ENCODE measurements at regions not wholly inside any gene's neighbourhood (a gene's known extent, or its start where the extent isn't known, plus 50 kb on each side); places are given as distances from the start of the nearest gene placed in this dataset.

DNA sequence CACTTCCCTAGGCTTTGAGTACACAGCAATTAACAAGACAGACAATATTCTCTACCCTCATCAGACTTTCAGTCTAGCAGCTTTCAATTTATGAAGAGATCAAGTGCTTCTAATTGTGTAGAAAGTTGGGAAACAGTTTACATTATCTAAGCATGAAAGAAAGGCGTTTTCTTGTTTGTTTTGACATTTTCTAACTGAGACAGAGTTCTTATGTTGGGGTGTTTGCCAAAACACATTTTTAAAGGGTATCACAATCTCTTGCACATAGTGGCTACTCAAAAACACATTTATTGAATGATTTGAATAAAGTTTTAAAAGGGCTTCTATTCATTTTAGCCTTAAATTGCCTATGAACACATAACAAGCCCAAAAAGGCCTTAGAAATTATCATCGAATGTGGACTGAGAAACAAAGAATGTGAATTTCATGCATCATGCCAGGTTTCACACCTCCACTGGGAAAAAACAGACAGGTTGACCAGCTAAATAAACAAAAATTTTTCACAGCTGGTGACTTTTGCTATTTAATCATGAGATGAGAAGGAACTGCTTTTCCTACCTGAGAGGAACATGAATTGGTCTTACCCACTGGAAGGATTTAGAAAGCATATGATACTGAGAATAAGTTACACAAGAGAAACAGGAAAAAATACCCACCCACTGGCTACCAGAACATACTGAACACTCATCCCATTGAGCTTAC lies 394.5 kb upstream of the PKN2 start:
- ATAC-seq (ENCODE audit: low read depth in 2 of 2) (no peak), DNase-seq (no peak)
- Mint-ChIP-seq H3K4me3 (no peak overlapping the region), H3K27me3 (no peaks in the 10 kb centered on the region), H3K9me3 (peaks cover 0 to 4% (median 2%) of the 10 kb centered on the region in 7 donors), H3K4me1 (no peaks in the 10 kb centered on the region), H3K27ac (no peak overlapping the region), H3K36me3 (no peaks in the 10 kb centered on the region)
- no peaks in the 10 kb centered on the region for H3K9me3 ChIP-seq (ENCODE audit: control insufficient read depth in 2 of 2, low read length in 2 of 2)
- H3K27ac ChIP-seq (ENCODE audit: insufficient read depth, low read length, poor library complexity, severe bottlenecking), result no peak overlapping the region
- H3K27me3 ChIP-seq (ENCODE audit: control insufficient read depth, insufficient read depth, low read length), result no peaks in the 10 kb centered on the region
- H3K4me1 ChIP-seq (ENCODE audit: control insufficient read depth, insufficient read depth, low read length, poor library complexity, severe bottlenecking), result no peaks in the 10 kb centered on the region
- no peaks in the 10 kb centered on the region for H3K36me3 ChIP-seq (ENCODE audit: control insufficient read depth, insufficient read depth, low read length)
- no peak overlapping the region for H3K4me3 ChIP-seq (ENCODE audit: low read depth, low read length)

GRCh38 chr1:88291611-88292354 lies 392.3 kb upstream of the PKN2 start:
- H3K9me3 ChIP-seq (ENCODE audit: control insufficient read depth in 2 of 2, low read length in 2 of 2), result no peaks in the 10 kb centered on the region
- ATAC-seq (ENCODE audit: low read depth in 2 of 2) (no peak), DNase-seq (no peak)
- Mint-ChIP-seq H3K9me3 (peaks cover 0 to 4% (median 2%) of the 10 kb centered on the region in 7 donors), H3K27me3 (no peaks in the 10 kb centered on the region), H3K4me3 (no peak overlapping the region), H3K4me1 (no peaks in the 10 kb centered on the region), H3K36me3 (no peaks in the 10 kb centered on the region), H3K27ac (no peak overlapping the region)
- H3K4me3 ChIP-seq (ENCODE audit: low read depth, low read length), result no peak overlapping the region
- no peaks in the 10 kb centered on the region for H3K4me1 ChIP-seq (ENCODE audit: control insufficient read depth, insufficient read depth, low read length, poor library complexity, severe bottlenecking)
- no peaks in the 10 kb centered on the region for H3K27me3 ChIP-seq (ENCODE audit: control insufficient read depth, insufficient read depth, low read length)
- H3K36me3 ChIP-seq (ENCODE audit: control insufficient read depth, insufficient read depth, low read length), result no peaks in the 10 kb centered on the region
- H3K27ac ChIP-seq (ENCODE audit: insufficient read depth, low read length, poor library complexity, severe bottlenecking), result no peak overlapping the region

DNA sequence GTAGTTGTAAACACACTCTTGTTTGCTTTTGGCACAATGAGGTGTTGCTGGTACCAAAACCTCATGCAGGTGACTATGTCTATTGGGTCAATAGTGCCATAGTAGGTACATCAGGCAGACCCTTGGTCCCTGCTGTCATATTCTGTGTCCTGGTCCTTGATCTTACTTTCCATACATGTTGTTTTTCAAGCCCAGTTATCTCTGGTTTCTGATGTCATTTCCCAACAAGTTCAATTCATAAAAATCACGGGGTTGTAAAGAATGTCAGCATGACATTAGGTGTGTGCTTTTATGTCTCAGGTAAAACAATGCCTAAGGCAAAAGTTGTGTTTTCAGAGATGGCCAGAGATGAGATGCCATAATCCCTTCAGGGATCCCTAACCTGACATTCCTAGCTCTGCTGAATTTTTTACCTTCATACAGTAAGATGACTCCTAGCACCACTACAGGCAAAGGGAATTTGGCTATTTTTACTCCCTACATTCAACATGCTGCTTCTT lies 390.3 kb upstream of the PKN2 start:
- Histone ChIP-seq H3K4me3 (ENCODE audit: low read depth, low read length) (no peak overlapping the region), H3K36me3 (ENCODE audit: control insufficient read depth, insufficient read depth, low read length) (no peaks in the 10 kb centered on the region), H3K27ac (ENCODE audit: insufficient read depth, low read length, poor library complexity, severe bottlenecking) (no peak overlapping the region), H3K9me3 (ENCODE audit: control insufficient read depth in 2 of 2, low read length in 2 of 2) (no peaks in the 10 kb centered on the region), H3K27me3 (ENCODE audit: control insufficient read depth, insufficient read depth, low read length) (no peaks in the 10 kb centered on the region), H3K4me1 (ENCODE audit: control insufficient read depth, insufficient read depth, low read length, poor library complexity, severe bottlenecking) (no peaks in the 10 kb centered on the region)
- H3K9me3 Mint-ChIP-seq, result peaks cover 0 to 2% (median 1%) of the 10 kb centered on the region in 7 donors
- DNase-seq, result no peak
- no peaks in the 10 kb centered on the region for H3K27me3 Mint-ChIP-seq
- no peaks in the 10 kb centered on the region for H3K36me3 Mint-ChIP-seq
- H3K4me3 Mint-ChIP-seq, result no peak overlapping the region
- no peaks in the 10 kb centered on the region for H3K4me1 Mint-ChIP-seq
- no peak overlapping the region for H3K27ac Mint-ChIP-seq
- ATAC-seq (ENCODE audit: low read depth in 2 of 2), result no peak

DNA sequence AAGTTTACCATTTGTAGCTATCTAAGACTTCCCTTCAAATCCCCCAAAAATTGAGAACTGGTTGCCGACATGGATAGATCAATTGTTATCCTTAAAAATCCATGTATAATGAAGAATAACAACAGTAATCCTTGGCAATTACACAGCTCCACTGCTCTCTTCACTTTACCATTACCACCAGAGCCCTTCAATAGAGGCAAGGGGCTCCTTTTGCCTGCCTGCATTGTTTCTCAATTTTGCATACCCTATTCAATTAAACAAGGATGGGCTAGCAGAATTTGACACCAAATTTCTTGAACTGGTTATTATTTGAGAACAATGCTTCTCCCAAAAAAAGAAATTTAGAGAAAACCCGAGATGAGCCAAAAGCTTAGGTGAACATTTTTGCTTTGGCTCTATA lies 387.8 kb upstream of the PKN2 start:
- Histone ChIP-seq H3K4me3 (ENCODE audit: low read depth, low read length) (no peak overlapping the region), H3K36me3 (ENCODE audit: control insufficient read depth, insufficient read depth, low read length) (no peaks in the 10 kb centered on the region), H3K27ac (ENCODE audit: insufficient read depth, low read length, poor library complexity, severe bottlenecking) (no peak overlapping the region), H3K27me3 (ENCODE audit: control insufficient read depth, insufficient read depth, low read length) (no peaks in the 10 kb centered on the region), H3K9me3 (ENCODE audit: control insufficient read depth in 2 of 2, low read length in 2 of 2) (no peaks in the 10 kb centered on the region), H3K4me1 (ENCODE audit: control insufficient read depth, insufficient read depth, low read length, poor library complexity, severe bottlenecking) (no peaks in the 10 kb centered on the region)
- DNase-seq (no peak), ATAC-seq (ENCODE audit: low read depth in 2 of 2) (no peak)
- Mint-ChIP-seq H3K4me3 (no peak overlapping the region), H3K27ac (no peak overlapping the region), H3K27me3 (no peaks in the 10 kb centered on the region), H3K36me3 (no peaks in the 10 kb centered on the region), H3K9me3 (peaks cover 0 to 6% (median 1%) of the 10 kb centered on the region in 7 donors), H3K4me1 (no peaks in the 10 kb centered on the region)

DNA sequence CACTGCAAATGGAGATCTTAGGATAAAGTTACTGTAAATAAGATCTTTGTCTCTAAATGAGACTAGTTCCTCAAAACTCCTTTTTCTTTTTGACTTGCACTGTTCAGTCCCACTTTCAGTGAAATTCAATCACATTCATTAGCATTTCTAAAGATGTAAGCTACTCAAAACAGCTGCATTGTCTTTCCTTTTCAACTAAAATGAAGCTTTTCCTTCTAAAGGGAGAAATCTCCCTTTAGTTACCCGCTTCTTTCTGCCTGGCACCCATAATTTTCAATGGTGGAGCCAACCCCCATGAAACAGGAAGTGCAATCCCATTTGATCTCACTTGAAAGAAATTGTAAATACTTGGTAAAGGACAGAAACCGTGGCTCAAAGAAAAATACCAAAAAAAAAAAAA lies 387.4 kb upstream of the PKN2 start:
- no peaks in the 10 kb centered on the region for H3K27me3 Mint-ChIP-seq
- H3K36me3 ChIP-seq (ENCODE audit: control insufficient read depth, insufficient read depth, low read length), result no peaks in the 10 kb centered on the region
- H3K4me3 Mint-ChIP-seq, result no peak overlapping the region
- no peaks in the 10 kb centered on the region for H3K36me3 Mint-ChIP-seq
- no peak overlapping the region for H3K27ac ChIP-seq (ENCODE audit: insufficient read depth, low read length, poor library complexity, severe bottlenecking)
- no peaks in the 10 kb centered on the region for H3K27me3 ChIP-seq (ENCODE audit: control insufficient read depth, insufficient read depth, low read length)
- DNase-seq, result no peak
- no peaks in the 10 kb centered on the region for H3K9me3 ChIP-seq (ENCODE audit: control insufficient read depth in 2 of 2, low read length in 2 of 2)
- H3K4me1 ChIP-seq (ENCODE audit: control insufficient read depth, insufficient read depth, low read length, poor library complexity, severe bottlenecking), result no peaks in the 10 kb centered on the region
- H3K4me3 ChIP-seq (ENCODE audit: low read depth, low read length), result no peak overlapping the region
- no peak overlapping the region for H3K27ac Mint-ChIP-seq
- no peak for ATAC-seq (ENCODE audit: low read depth in 2 of 2)
- H3K4me1 Mint-ChIP-seq, result no peaks in the 10 kb centered on the region
- peaks cover 0 to 6% (median 1%) of the 10 kb centered on the region in 7 donors for H3K9me3 Mint-ChIP-seq

- no peak for DNase-seq
- H3K36me3 Mint-ChIP-seq, result no peaks in the 10 kb centered on the region
- H3K9me3 Mint-ChIP-seq, result peaks cover 0 to 6% (median 0%) of the 10 kb centered on the region in 7 donors
- no peaks in the 10 kb centered on the region for H3K27me3 ChIP-seq (ENCODE audit: control insufficient read depth, insufficient read depth, low read length)
- no peak for ATAC-seq (ENCODE audit: low read depth in 2 of 2)
- no peak overlapping the region for H3K27ac Mint-ChIP-seq
- H3K4me3 Mint-ChIP-seq, result no peak overlapping the region
- no peaks in the 10 kb centered on the region for H3K4me1 ChIP-seq (ENCODE audit: control insufficient read depth, insufficient read depth, low read length, poor library complexity, severe bottlenecking)
- H3K4me3 ChIP-seq (ENCODE audit: low read depth, low read length), result no peak overlapping the region
- H3K27me3 Mint-ChIP-seq, result no peaks in the 10 kb centered on the region
- no peaks in the 10 kb centered on the region for H3K9me3 ChIP-seq (ENCODE audit: control insufficient read depth in 2 of 2, low read length in 2 of 2)
- no peaks in the 10 kb centered on the region for H3K36me3 ChIP-seq (ENCODE audit: control insufficient read depth, insufficient read depth, low read length)
- no peaks in the 10 kb centered on the region for H3K4me1 Mint-ChIP-seq
- no peak overlapping the region for H3K27ac ChIP-seq (ENCODE audit: insufficient read depth, low read length, poor library complexity, severe bottlenecking)
These were observed 385.6 kb upstream of the PKN2 start for GRCh38 chr1:88298506-88298905.

DNA sequence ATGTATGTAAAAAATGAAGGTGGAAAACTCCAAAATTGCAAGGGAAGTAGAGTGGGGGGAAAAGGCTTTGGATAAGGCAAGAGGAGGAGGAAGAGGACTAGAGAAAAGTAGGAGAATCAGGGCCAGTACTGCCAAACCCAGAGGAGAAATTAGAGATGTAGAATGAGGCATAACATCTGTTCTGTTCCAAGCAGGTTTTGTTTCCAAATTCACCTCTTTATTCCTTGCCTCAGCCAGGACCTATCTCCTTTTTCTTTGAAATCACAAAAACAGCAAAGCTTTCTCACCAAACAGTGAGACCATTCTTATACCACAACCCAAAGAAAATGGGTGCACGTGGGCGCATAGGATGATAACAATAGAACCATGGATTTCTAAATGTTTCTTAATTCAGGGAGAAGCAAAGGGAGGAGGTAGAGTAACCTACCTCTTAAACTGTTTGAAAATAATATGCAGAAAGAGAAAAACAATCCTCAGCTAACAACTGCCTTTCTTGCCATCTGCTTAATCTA lies 383.3 kb upstream of the PKN2 start:
- Histone ChIP-seq H3K36me3 (ENCODE audit: control insufficient read depth, insufficient read depth, low read length) (no peaks in the 10 kb centered on the region), H3K27me3 (ENCODE audit: control insufficient read depth, insufficient read depth, low read length) (no peaks in the 10 kb centered on the region), H3K9me3 (ENCODE audit: control insufficient read depth in 2 of 2, low read length in 2 of 2) (no peaks in the 10 kb centered on the region), H3K27ac (ENCODE audit: insufficient read depth, low read length, poor library complexity, severe bottlenecking) (no peak overlapping the region), H3K4me3 (ENCODE audit: low read depth, low read length) (no peak overlapping the region), H3K4me1 (ENCODE audit: control insufficient read depth, insufficient read depth, low read length, poor library complexity, severe bottlenecking) (no peaks in the 10 kb centered on the region)
- DNase-seq (no peak), ATAC-seq (ENCODE audit: low read depth in 2 of 2) (no peak)
- H3K36me3 Mint-ChIP-seq, result no peaks in the 10 kb centered on the region
- H3K4me3 Mint-ChIP-seq, result no peak overlapping the region
- no peaks in the 10 kb centered on the region for H3K27me3 Mint-ChIP-seq
- H3K4me1 Mint-ChIP-seq, result no peaks in the 10 kb centered on the region
- H3K9me3 Mint-ChIP-seq, result peaks cover 0 to 6% (median 0%) of the 10 kb centered on the region in 7 donors
- no peak overlapping the region for H3K27ac Mint-ChIP-seq

Data from CD4-positive, CD25-positive, alpha-beta regulatory T cell (primary cell).